IPS DF 19.7 (cell line): ENCODE measurements at regions not wholly inside any gene's neighbourhood (a gene's known extent, or its start where the extent isn't known, plus 50 kb on each side); places are given as distances from the start of the nearest gene placed in this dataset.
A peak's percentile ranks its signal among the peaks of the same experiment; 100 is the strongest.
"Not testable (repeated sequence)": the region's sequence is repeated elsewhere in the genome, so short reads cannot be mapped to it uniquely, and the experiment has no call there.

Source experiments
- DNase-seq: peaks from one replicate; pipeline ENCODE4 v3.0.0-alpha.2; 2013; ENCODE audit warnings: low read depth, low spot score

GRCh38 chr5:106135473-106135872 is 1535.3 kb downstream of the EFNA5 start:
- DNase-seq = no peak

- DNase-seq = no peak
Observed at GRCh38 chr5:106134549-106134948, 1536.2 kb downstream of the EFNA5 start.

- no peak for DNase-seq
Observed at GRCh38 chr5:106127985-106128384, 1542.8 kb downstream of the EFNA5 start.

- DNase-seq = peak; percentile 3
Observed at GRCh38 chr5:106127341-106127781, 1543.4 kb downstream of the EFNA5 start.

GRCh38 chr5:106121972-106122605 is 1548.6 kb downstream of the EFNA5 start:
- peak; percentile 9 for DNase-seq

- no peak for DNase-seq
Observed at GRCh38 chr5:106116682-106117081, 1554.1 kb downstream of the EFNA5 start.

GRCh38 chr5:106113922-106114321 is 1556.8 kb downstream of the EFNA5 start:
- peak; percentile 30 for DNase-seq

- DNase-seq = no peak
Observed at GRCh38 chr5:106106384-106106783, 1564.4 kb downstream of the EFNA5 start.

- DNase-seq = no peak
Observed at GRCh38 chr5:106097340-106097739, 1573.4 kb downstream of the EFNA5 start.

- no peak for DNase-seq
Observed at GRCh38 chr5:106094839-106095238, 1575.9 kb downstream of the EFNA5 start.

- DNase-seq = no peak
Observed at GRCh38 chr5:106094204-106094607, 1576.5 kb downstream of the EFNA5 start.

GRCh38 chr5:106093134-106093533 is 1577.6 kb downstream of the EFNA5 start:
- no peak for DNase-seq

- DNase-seq = no peak
Observed at GRCh38 chr5:106092455-106092854, 1578.3 kb downstream of the EFNA5 start.

- DNase-seq = no peak
Observed at GRCh38 chr5:106089073-106089472, 1581.7 kb downstream of the EFNA5 start.

GRCh38 chr5:106088462-106088861 is 1582.3 kb downstream of the EFNA5 start:
- no peak for DNase-seq

GRCh38 chr5:106086352-106086751 is 1584.4 kb downstream of the EFNA5 start:
- DNase-seq = peak; percentile 7

GRCh38 chr5:106085556-106085955 is 1585.2 kb downstream of the EFNA5 start:
- DNase-seq = no peak

- peak; percentile 30 for DNase-seq
Observed at GRCh38 chr5:106085136-106085535, 1585.6 kb downstream of the EFNA5 start.

- no peak for DNase-seq
Observed at GRCh38 chr5:106080535-106080934, 1590.2 kb downstream of the EFNA5 start.

GRCh38 chr5:106076655-106077054 is 1594.1 kb downstream of the EFNA5 start:
- DNase-seq = no peak

GRCh38 chr5:106072208-106072607 is 1598.5 kb downstream of the EFNA5 start:
- DNase-seq = no peak

GRCh38 chr5:106047341-106047740 is 1623.4 kb downstream of the EFNA5 start:
- DNase-seq = no peak

GRCh38 chr5:106032069-106032468 is 1638.7 kb downstream of the EFNA5 start:
- DNase-seq = not testable (repeated sequence)

GRCh38 chr5:106028314-106028713 is 1642.4 kb downstream of the EFNA5 start:
- DNase-seq = no peak
